Keratinocyte (primary cell): ENCODE measurements at regions not wholly inside any gene's neighbourhood (a gene's known extent, or its start where the extent isn't known, plus 50 kb on each side); places are given as distances from the start of the nearest gene placed in this dataset.

Source experiments
- DNase-seq: peaks from one replicate; pipeline ENCODE4 v3.0.0-alpha.2; 2011; ENCODE audit warnings: low read depth, missing footprints, low spot score
- FAIRE-seq: peaks from 2 replicates; lab custom pipeline; 2011; peaks lifted over from hg19 to GRCh38; lab: Jason Lieb, UNC
- H2AFZ ChIP-seq: 2 replicates; pipeline ENCODE4 v1.6.0; 2012; ENCODE audit warnings: low read length, control low read depth, inconsistent platforms; ENCODE audit not compliant: control insufficient read depth
- H3K27ac ChIP-seq: 2 replicates; pipeline ENCODE4 v1.5.1; 2011; ENCODE audit warnings: low read length; ENCODE audit not compliant: control insufficient read depth, insufficient read depth
- H3K27me3 ChIP-seq: 3 replicates; pipeline ENCODE4 v1.6.0; 2011; ENCODE audit warnings: low read length; ENCODE audit not compliant: control insufficient read depth, insufficient read depth; ENCODE audit errors: extremely low read depth
- H3K36me3 ChIP-seq, 2 experiments: 2 replicates in 1 of 2; 3 replicates in 1 of 2; pipeline ENCODE4 v1.5.1; 2011; ENCODE audit warnings: low read length in 2 of 2, mild to moderate bottlenecking in 1 of 2; ENCODE audit not compliant: control insufficient read depth in 2 of 2, insufficient read depth in 2 of 2; ENCODE audit errors: extremely low read depth in 1 of 2
- H3K4me1 ChIP-seq: 3 replicates; pipeline ENCODE4 v1.5.1; 2011; ENCODE audit warnings: low read length; ENCODE audit not compliant: control insufficient read depth, insufficient read depth; ENCODE audit errors: extremely low read depth
- H3K4me2 ChIP-seq: 3 replicates; pipeline ENCODE4 v1.6.0; 2011; ENCODE audit warnings: low read depth, low read length; ENCODE audit not compliant: control insufficient read depth, insufficient read depth; ENCODE audit errors: extremely low read depth
- H3K4me3 ChIP-seq, 3 experiments: fragments of 200-600 bp in 1 of 3; sonication (generic) in 1 of 3; 2 replicates in 2 of 3; 3 replicates in 1 of 3; pipeline ENCODE4 v1.5.1; 2011 to 2016; ENCODE audit warnings: low read length in 3 of 3, mild to moderate bottlenecking in 3 of 3, control low read depth in 2 of 3, inconsistent platforms in 1 of 3, low read depth in 1 of 3, mixed read lengths in 1 of 3, mixed run types in 1 of 3, moderate library complexity in 1 of 3; ENCODE audit not compliant: control insufficient read depth in 2 of 3, insufficient read depth in 2 of 3; ENCODE audit errors: extremely low read depth in 1 of 3
- H3K79me2 ChIP-seq: 2 replicates; pipeline ENCODE4 v1.6.0; 2012; ENCODE audit warnings: low read length; ENCODE audit not compliant: control insufficient read depth, insufficient read depth
- H3K9ac ChIP-seq: 3 replicates; pipeline ENCODE4 v1.6.0; 2011; ENCODE audit warnings: low read length; ENCODE audit not compliant: control insufficient read depth, insufficient read depth; ENCODE audit errors: extremely low read depth
- H3K9me1 ChIP-seq: 3 replicates; pipeline ENCODE4 v1.6.0; 2011; ENCODE audit warnings: low read length; ENCODE audit not compliant: control insufficient read depth, insufficient read depth; ENCODE audit errors: extremely low read depth
- H3K9me3 ChIP-seq: 2 replicates; pipeline ENCODE4 v1.5.1; 2012; ENCODE audit warnings: low read depth, low read length; ENCODE audit not compliant: control insufficient read depth
- H4K20me1 ChIP-seq: 3 replicates; pipeline ENCODE4 v1.6.0; 2011; ENCODE audit warnings: low read length; ENCODE audit not compliant: control insufficient read depth, insufficient read depth; ENCODE audit errors: extremely low read depth
- EZH2 ChIP-seq: IDR thresholded peaks from one replicate; pipeline ENCODE4 v1.6.1; 2012; ENCODE audit warnings: inconsistent platforms, mild to moderate bottlenecking, low read length, moderate library complexity
- dilution Hi-C: fragments of 300-500 bp; cut with MboI; formaldehyde crosslinking; loops from one replicate; pipeline ENCODE4 v1.7.0; 2020; ENCODE audit warnings: low sequenced_read_pairs; ENCODE audit not compliant: extremely low pct_ligation_motif_present
- TF ChIP-seq, protein P1 (sequence below), 3 experiments: IDR thresholded peaks in 1 of 3; conservative IDR thresholded peaks in 1 of 3; optimal IDR thresholded peaks in 1 of 3; 2 replicates in 2 of 3; 3 replicates in 1 of 3; pipeline versions ENCODE3 to v1.5.1; 2011; ENCODE audit warnings: low read length in 3 of 3, mild to moderate bottlenecking in 3 of 3, moderate library complexity in 2 of 3, control low read depth in 1 of 3, inconsistent platforms in 1 of 3; ENCODE audit not compliant: insufficient read depth in 2 of 3; ENCODE audit errors: extremely low read depth in 1 of 3

DNA sequence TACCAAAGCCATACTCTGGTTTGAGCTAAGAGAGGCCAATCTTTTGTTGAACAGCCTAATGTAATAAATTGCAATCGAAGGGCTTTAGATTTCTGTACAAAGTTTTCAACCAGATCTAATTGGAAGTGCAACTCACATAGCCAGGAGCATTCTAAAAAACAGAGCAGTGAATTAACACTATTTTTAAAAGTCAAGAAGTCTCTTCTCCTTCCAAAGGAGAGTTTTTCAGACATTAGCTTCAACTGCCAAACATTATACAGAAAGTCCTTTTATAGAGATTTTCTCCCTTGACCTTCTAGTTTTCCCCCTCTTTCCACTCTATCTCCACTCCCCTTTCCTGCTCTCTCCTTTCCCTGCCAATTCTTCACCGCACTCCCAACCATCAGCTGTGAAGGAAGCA lies 259.6 kb downstream of the NOVA1 start:
- TF ChIP-seq, protein P1, sequence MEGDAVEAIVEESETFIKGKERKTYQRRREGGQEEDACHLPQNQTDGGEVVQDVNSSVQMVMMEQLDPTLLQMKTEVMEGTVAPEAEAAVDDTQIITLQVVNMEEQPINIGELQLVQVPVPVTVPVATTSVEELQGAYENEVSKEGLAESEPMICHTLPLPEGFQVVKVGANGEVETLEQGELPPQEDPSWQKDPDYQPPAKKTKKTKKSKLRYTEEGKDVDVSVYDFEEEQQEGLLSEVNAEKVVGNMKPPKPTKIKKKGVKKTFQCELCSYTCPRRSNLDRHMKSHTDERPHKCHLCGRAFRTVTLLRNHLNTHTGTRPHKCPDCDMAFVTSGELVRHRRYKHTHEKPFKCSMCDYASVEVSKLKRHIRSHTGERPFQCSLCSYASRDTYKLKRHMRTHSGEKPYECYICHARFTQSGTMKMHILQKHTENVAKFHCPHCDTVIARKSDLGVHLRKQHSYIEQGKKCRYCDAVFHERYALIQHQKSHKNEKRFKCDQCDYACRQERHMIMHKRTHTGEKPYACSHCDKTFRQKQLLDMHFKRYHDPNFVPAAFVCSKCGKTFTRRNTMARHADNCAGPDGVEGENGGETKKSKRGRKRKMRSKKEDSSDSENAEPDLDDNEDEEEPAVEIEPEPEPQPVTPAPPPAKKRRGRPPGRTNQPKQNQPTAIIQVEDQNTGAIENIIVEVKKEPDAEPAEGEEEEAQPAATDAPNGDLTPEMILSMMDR (optimal IDR thresholded peaks at IDR 0.05 in 1 of 3, IDR thresholded peaks at IDR 0.05 in 1 of 3, conservative IDR thresholded peaks at IDR 0.05 in 1 of 3; ENCODE audit: extremely low read depth in 1 of 3, insufficient read depth in 2 of 3, low read length in 3 of 3): no peak
- no peak for TF ChIP-seq EZH2
- no peaks in the 10 kb centered on the region for H3K9me1 ChIP-seq
- no peak overlapping the region for H3K27ac ChIP-seq
- H2AFZ ChIP-seq: no peak overlapping the region
- H3K36me3 ChIP-seq: no peaks in the 10 kb centered on the region
- H3K9ac ChIP-seq: no peak overlapping the region
- DNase-seq (no peak), FAIRE-seq (no peak)
- no peak overlapping the region for H3K4me2 ChIP-seq
- H3K79me2 ChIP-seq: no peaks in the 10 kb centered on the region
- no peaks in the 10 kb centered on the region for H3K27me3 ChIP-seq
- H3K9me3 ChIP-seq: no peaks in the 10 kb centered on the region
- no peak overlapping the region for H3K4me3 ChIP-seq
- dilution Hi-C loops: no loop called here
- no peaks in the 10 kb centered on the region for H4K20me1 ChIP-seq
- no peaks in the 10 kb centered on the region for H3K4me1 ChIP-seq

DNA sequence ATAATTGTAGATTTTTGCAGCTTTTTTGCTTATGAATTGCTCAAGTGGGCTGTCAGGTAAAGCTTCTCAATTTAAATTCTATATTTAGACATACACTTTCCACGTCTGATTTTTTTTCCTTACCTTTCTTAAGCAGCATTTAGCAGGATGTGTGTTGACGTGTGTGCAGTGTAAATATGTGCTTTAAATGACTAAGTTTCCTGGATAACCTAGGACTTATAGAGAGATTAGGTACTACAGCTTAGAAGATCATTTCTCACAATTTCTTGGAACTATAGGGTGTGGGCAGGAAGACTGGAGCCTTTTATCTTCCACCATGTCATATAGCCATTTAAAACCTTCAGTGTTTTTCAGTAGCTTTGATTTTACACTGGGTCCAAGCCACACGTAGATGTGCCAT lies 263.5 kb downstream of the NOVA1 start:
- Histone ChIP-seq H3K4me3 (no peak overlapping the region), H3K9me1 (no peaks in the 10 kb centered on the region), H4K20me1 (no peaks in the 10 kb centered on the region), H3K27ac (no peak overlapping the region), H3K79me2 (no peaks in the 10 kb centered on the region), H3K9ac (no peak overlapping the region), H2AFZ (no peak overlapping the region), H3K4me1 (no peaks in the 10 kb centered on the region), H3K9me3 (no peaks in the 10 kb centered on the region), H3K4me2 (no peak overlapping the region), H3K27me3 (no peaks in the 10 kb centered on the region), H3K36me3 (no peaks in the 10 kb centered on the region)
- dilution Hi-C loops: no loop called here
- DNase-seq (no peak), FAIRE-seq (no peak)
- no peak for TF ChIP-seq EZH2
- TF ChIP-seq, protein P1 (optimal IDR thresholded peaks at IDR 0.05 in 1 of 3, IDR thresholded peaks at IDR 0.05 in 1 of 3, conservative IDR thresholded peaks at IDR 0.05 in 1 of 3; ENCODE audit: extremely low read depth in 1 of 3, insufficient read depth in 2 of 3, low read length in 3 of 3): no peak
